ENCODE measurements at regions not wholly inside any gene's neighbourhood (a gene's known extent, or its start where the extent isn't known, plus 50 kb on each side); places are given as distances from the start of the nearest gene placed in this dataset.

DNA sequence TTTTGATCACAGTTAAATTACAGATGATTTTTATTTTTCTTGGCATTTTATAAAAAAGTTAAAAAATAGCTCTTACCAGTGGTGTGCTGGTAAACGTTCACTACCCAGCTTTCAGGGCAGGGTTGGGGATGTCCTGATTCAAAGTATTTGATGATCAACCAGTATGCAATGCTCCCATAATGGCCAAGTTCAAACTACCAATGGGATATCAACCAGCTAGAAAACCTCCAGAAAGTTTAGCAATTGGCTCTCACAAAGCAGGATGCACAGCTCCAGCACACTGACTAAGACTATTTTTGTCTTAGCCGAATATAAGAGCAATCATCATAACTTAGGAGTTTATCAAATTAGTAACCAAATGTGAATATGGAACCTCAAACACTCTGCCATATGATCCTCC is 108.0 kb upstream of the PDE5A start:
- no peaks in the 10 kb centered on the region for H3K9me3 ChIP-seq (ENCODE audit: control insufficient read depth in 4 of 4, insufficient read depth in 3 of 4, low read length in 3 of 4)
- H3K4me1 ChIP-seq (ENCODE audit: control insufficient read depth in 5 of 5, insufficient read depth in 5 of 5, low read length in 5 of 5) = peaks cover 0 to 28% (median 8%) of the 10 kb centered on the region in 5 donors
- no peak for DNase-seq
- H3K9ac ChIP-seq (ENCODE audit: insufficient read depth in 1 of 2, low read length in 2 of 2) = no peak overlapping the region
- no peaks in the 10 kb centered on the region for H3K27me3 ChIP-seq (ENCODE audit: control insufficient read depth in 3 of 3, insufficient read depth in 3 of 3, low read length in 2 of 3)
- ATAC-seq (ENCODE audit: insufficient read depth, low FRiP score) = no peak
- H3K36me3 ChIP-seq (ENCODE audit: control insufficient read depth in 4 of 4, insufficient read depth in 4 of 4, low read length in 4 of 4) = no peaks in the 10 kb centered on the region
- TF ChIP-seq, protein P1, sequence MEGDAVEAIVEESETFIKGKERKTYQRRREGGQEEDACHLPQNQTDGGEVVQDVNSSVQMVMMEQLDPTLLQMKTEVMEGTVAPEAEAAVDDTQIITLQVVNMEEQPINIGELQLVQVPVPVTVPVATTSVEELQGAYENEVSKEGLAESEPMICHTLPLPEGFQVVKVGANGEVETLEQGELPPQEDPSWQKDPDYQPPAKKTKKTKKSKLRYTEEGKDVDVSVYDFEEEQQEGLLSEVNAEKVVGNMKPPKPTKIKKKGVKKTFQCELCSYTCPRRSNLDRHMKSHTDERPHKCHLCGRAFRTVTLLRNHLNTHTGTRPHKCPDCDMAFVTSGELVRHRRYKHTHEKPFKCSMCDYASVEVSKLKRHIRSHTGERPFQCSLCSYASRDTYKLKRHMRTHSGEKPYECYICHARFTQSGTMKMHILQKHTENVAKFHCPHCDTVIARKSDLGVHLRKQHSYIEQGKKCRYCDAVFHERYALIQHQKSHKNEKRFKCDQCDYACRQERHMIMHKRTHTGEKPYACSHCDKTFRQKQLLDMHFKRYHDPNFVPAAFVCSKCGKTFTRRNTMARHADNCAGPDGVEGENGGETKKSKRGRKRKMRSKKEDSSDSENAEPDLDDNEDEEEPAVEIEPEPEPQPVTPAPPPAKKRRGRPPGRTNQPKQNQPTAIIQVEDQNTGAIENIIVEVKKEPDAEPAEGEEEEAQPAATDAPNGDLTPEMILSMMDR (IDR thresholded peaks at IDR 0.05; ENCODE audit: control extremely low read depth, extremely low read depth) = no peak
- WGBS, 2 donors = 85 to 90% methylated on average over 2 of the region's 2 CpGs
- H3K4me3 ChIP-seq = no peak overlapping the region
- H3K27ac ChIP-seq (ENCODE audit: low read depth in 1 of 2, low read length in 1 of 2) = no peak overlapping the region

DNA sequence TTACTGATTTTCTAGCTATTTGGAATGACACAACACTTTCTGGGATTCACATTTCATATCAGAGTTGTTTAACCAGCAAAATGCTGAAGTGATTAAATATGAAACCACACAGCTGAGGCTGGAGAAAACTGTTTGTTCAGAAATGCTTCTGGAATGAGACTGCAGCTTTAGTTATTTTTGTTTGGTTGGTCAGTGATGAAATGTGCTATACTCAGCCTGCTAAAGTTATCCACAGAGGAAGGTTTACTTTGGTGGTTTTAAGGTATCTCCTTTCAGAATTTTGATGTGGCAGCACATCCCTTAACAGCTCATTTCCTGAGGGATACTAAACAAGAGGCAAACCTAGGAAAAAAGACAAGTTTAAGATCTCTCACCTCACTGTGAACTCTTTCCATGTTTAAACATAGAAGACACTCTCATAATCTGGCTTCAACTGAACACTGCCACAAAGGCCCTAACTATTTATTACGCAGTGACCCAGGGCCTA is 106.6 kb upstream of the PDE5A start:
- H3K4me1 ChIP-seq (ENCODE audit: control insufficient read depth in 5 of 5, insufficient read depth in 5 of 5, low read length in 5 of 5) = peaks cover 0 to 40% (median 13%) of the 10 kb centered on the region in 5 donors
- no peaks in the 10 kb centered on the region for H3K36me3 ChIP-seq (ENCODE audit: control insufficient read depth in 4 of 4, insufficient read depth in 4 of 4, low read length in 4 of 4)
- peak overlapping the region in 1 of 2 donors; percentile 58 for H3K9ac ChIP-seq (ENCODE audit: insufficient read depth in 1 of 2, low read length in 2 of 2)
- 72 to 83% methylated on average over 1 of the region's 1 CpG for WGBS, 2 donors
- no peaks in the 10 kb centered on the region for H3K9me3 ChIP-seq (ENCODE audit: control insufficient read depth in 4 of 4, insufficient read depth in 3 of 4, low read length in 3 of 4)
- DNase-seq = peak in 2 of 3 donors; percentile 75 to 76
- ATAC-seq (ENCODE audit: insufficient read depth, low FRiP score) = peak; percentile 47
- H3K27ac ChIP-seq (ENCODE audit: low read depth in 1 of 2, low read length in 1 of 2) = peak overlapping the region in 1 of 2 donors; percentile 33
- H3K27me3 ChIP-seq (ENCODE audit: control insufficient read depth in 3 of 3, insufficient read depth in 3 of 3, low read length in 2 of 3) = no peaks in the 10 kb centered on the region
- H3K4me3 ChIP-seq = no peak overlapping the region
- TF ChIP-seq, protein P1 (IDR thresholded peaks at IDR 0.05; ENCODE audit: control extremely low read depth, extremely low read depth) = no peak

DNA sequence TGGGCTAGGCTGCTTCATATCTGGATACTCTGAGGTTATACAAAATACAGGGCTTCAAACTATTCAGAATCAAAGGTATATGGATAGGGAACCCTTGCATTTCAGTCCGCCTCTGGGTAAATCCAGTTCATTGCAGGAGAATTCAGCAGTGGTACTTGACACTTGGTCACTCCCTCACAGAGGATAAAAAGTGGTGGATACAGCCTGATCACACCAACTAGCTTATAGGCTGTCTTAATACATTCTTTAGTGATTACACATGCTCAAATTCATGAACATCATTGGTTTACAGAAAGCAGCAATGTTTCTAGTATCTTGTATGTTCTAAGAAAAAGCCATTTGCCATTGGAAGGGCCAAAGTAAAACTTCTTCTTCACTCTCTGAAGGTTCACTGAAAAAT is 104.8 kb upstream of the PDE5A start:
- TF ChIP-seq, protein P1 (IDR thresholded peaks at IDR 0.05; ENCODE audit: control extremely low read depth, extremely low read depth) = no peak
- peaks cover 1 to 46% (median 17%) of the 10 kb centered on the region in 5 donors for H3K4me1 ChIP-seq (ENCODE audit: control insufficient read depth in 5 of 5, insufficient read depth in 5 of 5, low read length in 5 of 5)
- WGBS, 2 donors = 95 to 100% methylated on average over 1 of the region's 1 CpG
- no peaks in the 10 kb centered on the region for H3K27me3 ChIP-seq (ENCODE audit: control insufficient read depth in 3 of 3, insufficient read depth in 3 of 3, low read length in 2 of 3)
- H3K4me3 ChIP-seq = no peak overlapping the region
- H3K27ac ChIP-seq (ENCODE audit: low read depth in 1 of 2, low read length in 1 of 2) = no peak overlapping the region
- no peaks in the 10 kb centered on the region for H3K9me3 ChIP-seq (ENCODE audit: control insufficient read depth in 4 of 4, insufficient read depth in 3 of 4, low read length in 3 of 4)
- no peak for ATAC-seq (ENCODE audit: insufficient read depth, low FRiP score)
- DNase-seq = no peak
- H3K36me3 ChIP-seq (ENCODE audit: control insufficient read depth in 4 of 4, insufficient read depth in 4 of 4, low read length in 4 of 4) = no peaks in the 10 kb centered on the region
- no peak overlapping the region for H3K9ac ChIP-seq (ENCODE audit: insufficient read depth in 1 of 2, low read length in 2 of 2)

DNA sequence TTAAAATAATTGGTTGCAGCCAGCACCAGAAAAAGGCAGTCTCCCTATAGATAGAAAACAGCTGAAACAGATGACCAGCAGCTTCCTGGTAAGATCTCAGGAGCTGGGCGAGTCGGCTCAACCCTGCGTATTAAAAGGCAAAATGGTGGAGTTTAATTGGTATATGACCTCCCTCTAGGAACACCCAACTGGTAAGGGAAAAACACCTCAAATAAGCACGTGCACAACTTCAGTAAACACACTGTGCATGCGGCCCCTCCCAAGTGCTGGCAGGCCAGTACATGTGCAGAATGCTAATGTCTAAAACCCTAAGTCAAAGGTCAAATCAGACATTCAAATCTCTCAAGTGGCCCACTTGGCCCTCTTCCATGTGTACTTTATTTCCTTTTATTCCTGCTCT is 103.2 kb upstream of the PDE5A start:
- H3K27ac ChIP-seq (ENCODE audit: low read depth in 1 of 2, low read length in 1 of 2) = peak overlapping the region in 1 of 2 donors; percentile 47
- ATAC-seq (ENCODE audit: insufficient read depth, low FRiP score) (no peak), DNase-seq (no peak)
- H3K4me1 ChIP-seq (ENCODE audit: control insufficient read depth in 5 of 5, insufficient read depth in 5 of 5, low read length in 5 of 5) = peaks cover 1 to 46% (median 17%) of the 10 kb centered on the region in 5 donors
- no peak overlapping the region for H3K9ac ChIP-seq (ENCODE audit: insufficient read depth in 1 of 2, low read length in 2 of 2)
- no peaks in the 10 kb centered on the region for H3K9me3 ChIP-seq (ENCODE audit: control insufficient read depth in 4 of 4, insufficient read depth in 3 of 4, low read length in 3 of 4)
- no peak overlapping the region for H3K4me3 ChIP-seq
- H3K27me3 ChIP-seq (ENCODE audit: control insufficient read depth in 3 of 3, insufficient read depth in 3 of 3, low read length in 2 of 3) = no peaks in the 10 kb centered on the region
- TF ChIP-seq, protein P1 (IDR thresholded peaks at IDR 0.05; ENCODE audit: control extremely low read depth, extremely low read depth) = no peak
- 70 to 85% methylated on average over 5 of the region's 5 CpGs for WGBS, 2 donors
- H3K36me3 ChIP-seq (ENCODE audit: control insufficient read depth in 4 of 4, insufficient read depth in 4 of 4, low read length in 4 of 4) = no peaks in the 10 kb centered on the region
